Keratinocyte (primary cell): ENCODE measurements at regions not wholly inside any gene's neighbourhood (a gene's known extent, or its start where the extent isn't known, plus 50 kb on each side); places are given as distances from the start of the nearest gene placed in this dataset.

Source experiments
- DNase-seq: peaks from one replicate; pipeline ENCODE4 v3.0.0-alpha.2; 2011; ENCODE audit warnings: low read depth, missing footprints, low spot score
- FAIRE-seq: peaks from 2 replicates; lab custom pipeline; 2011; peaks lifted over from hg19 to GRCh38; lab: Jason Lieb, UNC
- H2AFZ ChIP-seq: 2 replicates; pipeline ENCODE4 v1.6.0; 2012; ENCODE audit warnings: low read length, control low read depth, inconsistent platforms; ENCODE audit not compliant: control insufficient read depth
- H3K27ac ChIP-seq: 2 replicates; pipeline ENCODE4 v1.5.1; 2011; ENCODE audit warnings: low read length; ENCODE audit not compliant: control insufficient read depth, insufficient read depth
- H3K27me3 ChIP-seq: 3 replicates; pipeline ENCODE4 v1.6.0; 2011; ENCODE audit warnings: low read length; ENCODE audit not compliant: control insufficient read depth, insufficient read depth; ENCODE audit errors: extremely low read depth
- H3K36me3 ChIP-seq, 2 experiments: 2 replicates in 1 of 2; 3 replicates in 1 of 2; pipeline ENCODE4 v1.5.1; 2011; ENCODE audit warnings: low read length in 2 of 2, mild to moderate bottlenecking in 1 of 2; ENCODE audit not compliant: control insufficient read depth in 2 of 2, insufficient read depth in 2 of 2; ENCODE audit errors: extremely low read depth in 1 of 2
- H3K4me1 ChIP-seq: 3 replicates; pipeline ENCODE4 v1.5.1; 2011; ENCODE audit warnings: low read length; ENCODE audit not compliant: control insufficient read depth, insufficient read depth; ENCODE audit errors: extremely low read depth
- H3K4me2 ChIP-seq: 3 replicates; pipeline ENCODE4 v1.6.0; 2011; ENCODE audit warnings: low read depth, low read length; ENCODE audit not compliant: control insufficient read depth, insufficient read depth; ENCODE audit errors: extremely low read depth
- H3K4me3 ChIP-seq, 3 experiments: fragments of 200-600 bp in 1 of 3; sonication (generic) in 1 of 3; 2 replicates in 2 of 3; 3 replicates in 1 of 3; pipeline ENCODE4 v1.5.1; 2011 to 2016; ENCODE audit warnings: low read length in 3 of 3, mild to moderate bottlenecking in 3 of 3, control low read depth in 2 of 3, inconsistent platforms in 1 of 3, low read depth in 1 of 3, mixed read lengths in 1 of 3, mixed run types in 1 of 3, moderate library complexity in 1 of 3; ENCODE audit not compliant: control insufficient read depth in 2 of 3, insufficient read depth in 2 of 3; ENCODE audit errors: extremely low read depth in 1 of 3
- H3K79me2 ChIP-seq: 2 replicates; pipeline ENCODE4 v1.6.0; 2012; ENCODE audit warnings: low read length; ENCODE audit not compliant: control insufficient read depth, insufficient read depth
- H3K9ac ChIP-seq: 3 replicates; pipeline ENCODE4 v1.6.0; 2011; ENCODE audit warnings: low read length; ENCODE audit not compliant: control insufficient read depth, insufficient read depth; ENCODE audit errors: extremely low read depth
- H3K9me1 ChIP-seq: 3 replicates; pipeline ENCODE4 v1.6.0; 2011; ENCODE audit warnings: low read length; ENCODE audit not compliant: control insufficient read depth, insufficient read depth; ENCODE audit errors: extremely low read depth
- H3K9me3 ChIP-seq: 2 replicates; pipeline ENCODE4 v1.5.1; 2012; ENCODE audit warnings: low read depth, low read length; ENCODE audit not compliant: control insufficient read depth
- H4K20me1 ChIP-seq: 3 replicates; pipeline ENCODE4 v1.6.0; 2011; ENCODE audit warnings: low read length; ENCODE audit not compliant: control insufficient read depth, insufficient read depth; ENCODE audit errors: extremely low read depth
- CTCF ChIP-seq, 3 experiments: IDR thresholded peaks in 1 of 3; conservative IDR thresholded peaks in 1 of 3; optimal IDR thresholded peaks in 1 of 3; 2 replicates in 2 of 3; 3 replicates in 1 of 3; pipeline versions ENCODE3 to v1.5.1; 2011; ENCODE audit warnings: low read length in 3 of 3, mild to moderate bottlenecking in 3 of 3, moderate library complexity in 2 of 3, control low read depth in 1 of 3, inconsistent platforms in 1 of 3; ENCODE audit not compliant: insufficient read depth in 2 of 3; ENCODE audit errors: extremely low read depth in 1 of 3
- EZH2 ChIP-seq: IDR thresholded peaks from one replicate; pipeline ENCODE4 v1.6.1; 2012; ENCODE audit warnings: inconsistent platforms, mild to moderate bottlenecking, low read length, moderate library complexity
- dilution Hi-C: fragments of 300-500 bp; cut with MboI; formaldehyde crosslinking; loops from one replicate; pipeline ENCODE4 v1.7.0; 2020; ENCODE audit warnings: low sequenced_read_pairs; ENCODE audit not compliant: extremely low pct_ligation_motif_present

- no peak overlapping the region for H3K9ac ChIP-seq
- H3K4me1 ChIP-seq = no peaks in the 10 kb centered on the region
- no peak overlapping the region for H3K27ac ChIP-seq
- TF ChIP-seq CTCF (optimal IDR thresholded peaks at IDR 0.05 in 1 of 3, IDR thresholded peaks at IDR 0.05 in 1 of 3, conservative IDR thresholded peaks at IDR 0.05 in 1 of 3; ENCODE audit: extremely low read depth in 1 of 3, insufficient read depth in 2 of 3, low read length in 3 of 3) (no peak), EZH2 (no peak)
- FAIRE-seq (no peak), DNase-seq (no peak)
- dilution Hi-C loops = no loop called here
- H3K4me3 ChIP-seq = no peak overlapping the region
- peaks cover 14% of the 10 kb centered on the region for H3K27me3 ChIP-seq
- H3K9me3 ChIP-seq = peaks cover 2% of the 10 kb centered on the region
- H2AFZ ChIP-seq = no peak overlapping the region
- H3K79me2 ChIP-seq = no peaks in the 10 kb centered on the region
- H3K36me3 ChIP-seq = no peaks in the 10 kb centered on the region
- H3K4me2 ChIP-seq = no peak overlapping the region
- no peaks in the 10 kb centered on the region for H4K20me1 ChIP-seq
- no peaks in the 10 kb centered on the region for H3K9me1 ChIP-seq
These were observed 486.4 kb downstream of the BCL11B start for GRCh38 chr14:98785578-98785977.

- no peaks in the 10 kb centered on the region for H3K9me1 ChIP-seq
- H3K9me3 ChIP-seq = peaks cover 2% of the 10 kb centered on the region
- H2AFZ ChIP-seq = no peak overlapping the region
- no peak for TF ChIP-seq CTCF (optimal IDR thresholded peaks at IDR 0.05 in 1 of 3, IDR thresholded peaks at IDR 0.05 in 1 of 3, conservative IDR thresholded peaks at IDR 0.05 in 1 of 3; ENCODE audit: extremely low read depth in 1 of 3, insufficient read depth in 2 of 3, low read length in 3 of 3)
- TF ChIP-seq EZH2 = no peak
- no peak overlapping the region for H3K4me2 ChIP-seq
- no peaks in the 10 kb centered on the region for H4K20me1 ChIP-seq
- no peaks in the 10 kb centered on the region for H3K79me2 ChIP-seq
- no peaks in the 10 kb centered on the region for H3K36me3 ChIP-seq
- no peak overlapping the region for H3K27ac ChIP-seq
- DNase-seq = no peak
- no peak overlapping the region for H3K4me3 ChIP-seq
- no peak overlapping the region for H3K9ac ChIP-seq
- no peaks in the 10 kb centered on the region for H3K4me1 ChIP-seq
- dilution Hi-C loops = no loop called here
- FAIRE-seq = no peak
- H3K27me3 ChIP-seq = peaks cover 14% of the 10 kb centered on the region
These were observed 485.5 kb downstream of the BCL11B start for GRCh38 chr14:98786456-98786855.
